HG03457 (cell line): ENCODE measurements at regions not wholly inside any gene's neighbourhood (a gene's known extent, or its start where the extent isn't known, plus 50 kb on each side); places are given as distances from the start of the nearest gene placed in this dataset.
A peak's percentile ranks its signal among the peaks of the same experiment; 100 is the strongest.

Source experiments
- ATAC-seq: cut with Tn5 transposase; IDR thresholded peaks from one replicate; pipeline ENCODE4 v1.9.1; 2021; ENCODE audit warnings: moderate number of reproducible peaks; ENCODE audit not compliant: unreplicated experiment

DNA sequence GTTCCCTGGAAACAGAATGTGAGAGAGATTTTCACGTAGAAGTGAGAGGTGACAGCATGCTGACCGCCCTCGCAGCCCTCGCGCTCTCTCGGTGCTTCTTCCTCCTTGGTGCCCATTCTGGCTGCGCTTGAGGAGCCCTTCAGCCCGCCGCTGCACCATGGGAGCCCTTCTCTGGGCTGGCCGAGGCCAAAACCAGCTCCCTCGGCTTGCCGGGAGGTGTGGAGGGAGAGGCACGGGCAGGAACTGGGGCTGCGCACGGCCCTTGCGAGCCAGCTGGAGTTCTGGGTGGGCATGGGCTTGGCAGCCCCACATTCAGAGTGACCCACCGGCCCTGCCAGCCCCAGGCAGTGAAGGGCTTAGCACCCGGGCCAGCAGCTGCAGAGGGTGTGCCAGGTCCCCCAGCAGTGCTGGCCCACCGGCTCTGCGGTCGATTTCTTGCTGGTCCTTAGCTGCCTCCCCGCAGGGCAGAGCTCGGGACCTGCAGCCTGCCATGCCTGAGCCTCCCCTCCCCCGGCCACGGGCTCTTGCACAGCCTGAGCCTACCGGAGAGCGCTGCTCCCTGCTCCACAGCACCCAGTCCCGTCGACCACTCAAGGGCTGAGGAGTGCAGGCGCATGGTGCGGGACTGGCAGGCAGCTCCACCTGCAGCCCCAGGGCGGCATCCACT lies 888.7 kb upstream of the ZWINT start:
- no peak for ATAC-seq

DNA sequence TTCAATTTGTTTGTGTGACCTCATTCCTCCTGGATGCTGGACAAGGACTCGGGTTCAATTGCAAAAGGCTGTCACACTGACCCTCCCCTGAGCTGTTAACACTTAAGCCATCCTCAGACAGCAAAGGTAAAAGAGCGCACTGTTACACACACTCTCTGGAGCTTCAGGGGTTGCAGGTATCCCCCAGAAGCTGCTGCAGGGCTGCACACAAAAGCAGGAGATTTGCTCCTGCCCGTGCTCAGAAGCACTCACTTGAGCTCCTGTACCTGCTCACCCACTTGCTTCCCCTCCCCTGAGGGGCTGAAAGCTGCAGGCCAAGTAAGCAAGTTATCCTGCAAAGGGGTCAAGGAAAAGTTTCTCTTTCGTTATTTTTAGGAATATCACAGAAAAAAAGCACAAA lies 886.2 kb upstream of the ZWINT start:
- ATAC-seq = no peak

DNA sequence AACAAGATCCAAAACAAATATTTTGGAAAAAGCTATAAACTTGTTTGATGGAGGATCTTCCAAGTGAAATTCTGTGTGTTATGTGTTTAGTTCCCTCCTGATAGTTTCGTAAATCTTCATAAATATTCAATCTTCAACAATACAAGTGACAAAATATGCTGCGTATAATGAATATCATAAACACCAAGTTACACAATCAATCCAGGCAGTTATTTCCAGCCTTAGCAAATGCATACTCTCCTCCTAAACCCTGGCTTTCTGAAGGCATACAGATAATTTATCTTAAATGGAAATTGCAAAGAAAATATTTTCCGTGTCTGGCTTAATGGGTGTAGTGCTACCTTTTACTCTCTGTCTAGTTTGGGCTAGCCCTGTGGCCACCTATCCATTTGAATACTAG lies 864.9 kb upstream of the ZWINT start:
- ATAC-seq = no peak

- no peak for ATAC-seq
Observed at GRCh38 chr10:57224811-57225210, 863.8 kb upstream of the ZWINT start.

GRCh38 chr10:57222603-57223002 lies 861.5 kb upstream of the ZWINT start:
- no peak for ATAC-seq

- ATAC-seq = no peak
Observed at GRCh38 chr10:57222129-57222528, 861.1 kb upstream of the ZWINT start.

- ATAC-seq = no peak
Observed at GRCh38 chr10:57221674-57222073, 860.6 kb upstream of the ZWINT start.

GRCh38 chr10:57218382-57218781 lies 857.3 kb upstream of the ZWINT start:
- ATAC-seq = no peak

- ATAC-seq = no peak
Observed at GRCh38 chr10:57202356-57202755, 841.3 kb upstream of the ZWINT start.

- no peak for ATAC-seq
Observed at GRCh38 chr10:57188846-57189245, 827.8 kb upstream of the ZWINT start.

DNA sequence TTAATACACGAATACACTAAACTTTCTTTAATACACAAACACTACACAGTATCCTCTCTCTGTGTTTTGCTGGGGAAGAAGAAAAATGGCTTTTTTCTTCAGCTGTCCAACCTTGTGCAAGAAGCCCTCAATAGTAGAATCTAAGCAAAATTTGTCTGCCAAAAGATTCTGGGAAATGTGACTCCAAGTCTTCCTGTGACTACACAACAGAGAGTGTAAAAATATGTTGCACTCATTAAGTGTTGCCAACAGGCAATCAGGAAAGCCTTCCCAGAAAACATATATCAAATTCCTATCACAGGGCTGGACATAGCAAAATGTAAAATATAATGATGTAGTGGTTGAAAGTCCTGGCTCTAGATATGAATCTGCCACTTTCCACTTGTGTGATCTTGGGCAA lies 825.1 kb upstream of the ZWINT start:
- no peak for ATAC-seq

- no peak for ATAC-seq
Observed at GRCh38 chr10:57169597-57169996, 808.5 kb upstream of the ZWINT start.

- ATAC-seq = no peak
Observed at GRCh38 chr10:57168611-57169240, 807.7 kb upstream of the ZWINT start.

DNA sequence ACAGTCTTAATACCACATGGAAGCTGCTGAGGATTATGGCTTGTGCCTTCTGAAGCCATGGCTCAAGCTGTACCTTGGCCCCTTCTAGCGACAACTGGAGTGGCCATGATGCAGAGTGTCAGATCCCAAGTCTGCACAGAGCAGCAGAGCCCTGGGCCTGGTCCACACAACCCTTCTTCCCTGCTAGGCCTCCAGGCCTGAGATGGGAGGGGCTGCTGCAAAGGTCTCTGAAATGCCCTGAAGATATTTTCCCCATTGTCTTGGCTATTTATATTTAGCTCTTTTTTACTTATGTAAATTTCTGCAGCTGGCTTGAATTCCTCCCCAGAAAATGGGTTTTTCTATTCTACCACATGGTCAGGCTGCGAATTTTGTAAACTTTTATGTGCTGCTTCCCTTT lies 804.6 kb upstream of the ZWINT start:
- ATAC-seq = no peak

DNA sequence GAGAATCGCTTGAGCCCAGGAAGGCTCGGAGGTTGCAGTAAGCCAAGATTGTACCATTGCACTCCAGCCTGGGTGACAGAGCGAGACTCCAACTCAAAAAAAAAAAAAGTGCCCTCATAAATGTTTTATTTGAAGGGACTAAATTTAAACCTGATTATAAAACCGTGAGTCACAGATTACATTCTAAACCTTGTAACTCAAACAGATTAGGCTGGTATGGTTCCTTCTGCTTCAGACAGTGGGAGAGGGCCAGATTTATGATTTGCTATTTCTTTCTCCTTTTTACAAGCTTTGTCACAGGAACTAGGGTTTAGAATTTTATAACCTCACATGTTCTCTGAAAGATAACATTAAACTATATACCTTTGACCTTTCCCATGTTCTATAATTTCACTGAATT lies 801.2 kb upstream of the ZWINT start:
- no peak for ATAC-seq

DNA sequence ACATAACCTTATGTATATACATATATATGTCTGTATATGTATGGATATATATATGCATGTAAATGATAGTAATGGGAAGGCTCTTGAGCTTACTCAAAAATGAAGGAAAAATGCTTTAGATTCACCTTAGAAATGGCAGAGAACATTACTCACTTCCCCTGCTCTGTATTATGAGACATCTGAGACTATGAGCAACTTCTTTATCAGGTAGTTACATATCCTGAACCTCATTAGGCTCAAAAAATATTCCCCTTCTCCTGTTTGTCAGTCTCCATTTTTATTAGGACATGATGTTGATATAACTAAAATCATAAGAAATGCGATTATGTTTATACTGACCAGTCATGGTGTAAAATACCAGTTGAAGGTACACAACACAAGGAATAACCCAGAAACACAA lies 800.1 kb upstream of the ZWINT start:
- no peak for ATAC-seq

GRCh38 chr10:57145548-57145947 lies 784.5 kb upstream of the ZWINT start:
- peak; percentile 89 for ATAC-seq

DNA sequence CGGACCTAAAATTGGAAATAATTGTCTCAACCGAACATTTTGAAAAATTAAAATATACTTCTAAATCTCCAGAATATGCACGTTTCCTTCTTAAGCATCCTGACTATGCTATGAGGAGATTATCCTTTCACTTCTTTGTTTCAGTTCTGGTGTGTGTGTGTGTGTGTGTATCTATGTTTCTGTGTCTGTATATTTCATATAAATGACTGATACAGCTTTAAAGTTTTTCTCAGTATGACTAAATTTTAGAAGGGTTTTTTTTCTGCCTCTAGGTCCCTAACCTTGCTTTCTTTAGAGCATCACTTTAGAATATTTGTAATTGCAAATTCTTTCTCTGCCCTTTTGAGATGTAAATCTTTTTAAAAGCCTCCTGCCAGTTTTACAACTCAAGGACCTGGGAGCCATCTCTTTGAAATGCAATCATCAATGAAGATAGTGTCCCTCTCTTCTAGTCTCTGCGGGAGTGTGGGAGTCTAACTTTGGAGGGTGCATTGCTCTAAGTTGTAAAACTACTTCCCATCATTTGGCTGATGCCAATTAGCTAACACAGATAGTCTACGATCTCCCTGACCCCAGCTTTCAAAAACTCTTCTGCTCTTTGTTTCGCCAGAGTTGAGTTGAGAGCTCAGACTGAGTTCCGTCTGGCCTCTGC lies 782.0 kb upstream of the ZWINT start:
- ATAC-seq = peak; percentile 34

GRCh38 chr10:57141708-57142107 lies 780.6 kb upstream of the ZWINT start:
- ATAC-seq = no peak

DNA sequence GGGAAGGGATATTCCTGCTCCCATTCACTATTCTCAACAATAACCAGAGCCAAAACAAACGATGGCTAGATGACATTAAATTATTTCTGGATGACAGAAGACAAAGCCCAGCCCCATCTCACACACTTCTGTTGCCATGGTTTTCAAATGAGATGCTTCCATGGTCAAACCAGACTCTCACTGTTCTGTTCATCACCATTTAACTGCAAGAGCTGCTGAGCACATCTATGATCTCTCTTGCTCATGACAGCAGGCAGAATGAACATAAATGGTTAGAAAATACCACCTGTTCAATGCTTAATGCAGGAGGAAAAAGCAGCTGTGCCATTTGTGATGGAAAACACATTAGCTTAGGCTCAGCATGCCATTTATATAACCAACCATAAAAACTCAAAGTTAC lies 758.6 kb upstream of the ZWINT start:
- ATAC-seq = no peak

- ATAC-seq = no peak
Observed at GRCh38 chr10:57113545-57113944, 752.5 kb upstream of the ZWINT start.

DNA sequence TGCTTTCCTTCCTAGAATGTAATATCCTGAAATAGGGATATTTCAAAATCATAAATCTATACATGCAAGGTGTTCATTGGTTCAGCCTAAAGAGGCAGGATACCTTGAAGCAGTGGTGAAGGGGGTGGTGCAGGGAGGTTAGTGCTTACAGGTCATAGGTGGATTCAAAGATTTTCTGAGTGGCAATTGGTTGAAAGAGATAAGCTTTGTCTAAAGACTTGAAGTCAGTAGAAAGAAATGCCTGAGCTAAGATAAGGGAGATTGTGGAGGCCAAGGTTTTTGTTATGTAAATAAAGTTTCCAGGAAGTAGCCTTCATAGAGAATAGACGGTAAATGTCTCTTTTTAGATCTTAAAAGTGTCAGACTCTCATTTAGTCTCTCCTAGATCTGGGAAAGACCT lies 741.2 kb upstream of the ZWINT start:
- ATAC-seq = no peak
